ENCODE measurements at regions not wholly inside any gene's neighbourhood (a gene's known extent, or its start where the extent isn't known, plus 50 kb on each side); places are given as distances from the start of the nearest gene placed in this dataset.

- TF ChIP-seq POLR2A (IDR thresholded peaks at IDR 0.05; ENCODE audit: low read length) (no peak), GATA1 (IDR thresholded peaks at IDR 0.05; ENCODE audit: low read depth, low read length) (no peak)
Observed at GRCh38 chr12:4206470-4206869, 67.1 kb upstream of the CCND2 start.

All from erythroblast (primary cell).